ENCODE measurements at regions not wholly inside any gene's neighbourhood (a gene's known extent, or its start where the extent isn't known, plus 50 kb on each side); places are given as distances from the start of the nearest gene placed in this dataset.

DNA sequence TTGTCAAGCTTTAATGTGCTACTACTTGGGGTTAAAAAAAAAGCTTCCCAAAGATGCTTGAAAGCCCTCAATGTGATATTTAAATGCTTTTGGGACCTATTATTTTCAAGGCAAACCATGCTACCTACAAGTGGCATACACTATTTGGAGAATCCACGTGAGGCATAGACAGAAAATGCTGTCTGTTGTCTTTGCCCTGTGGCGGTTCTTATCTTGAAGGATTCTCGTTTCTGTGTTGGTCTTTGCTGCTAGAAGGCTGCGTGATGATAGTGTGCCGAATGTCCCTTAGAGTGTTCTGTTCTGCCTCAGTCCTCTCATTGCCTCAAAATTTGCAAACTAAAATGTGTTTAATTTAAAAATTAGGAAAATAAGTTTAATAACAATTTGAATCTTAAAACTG lies 356.2 kb upstream of the RARB start:
- Histone ChIP-seq H3K4me1 (no peaks in the 10 kb centered on the region), H3K36me3 (ENCODE audit: low read depth, missing control alignments) (no peaks in the 10 kb centered on the region), H3K4me3 (no peak overlapping the region), H3K27me3 (no peaks in the 10 kb centered on the region), H3K27ac (no peak overlapping the region), H3K9me3 (no peaks in the 10 kb centered on the region)
- intact Hi-C loops (cut with DNase I; ENCODE audit: low total_unique reads): no loop called here
- no peak for TF ChIP-seq POLR2A (IDR thresholded peaks at IDR 0.05)
- TF ChIP-seq, protein P1, sequence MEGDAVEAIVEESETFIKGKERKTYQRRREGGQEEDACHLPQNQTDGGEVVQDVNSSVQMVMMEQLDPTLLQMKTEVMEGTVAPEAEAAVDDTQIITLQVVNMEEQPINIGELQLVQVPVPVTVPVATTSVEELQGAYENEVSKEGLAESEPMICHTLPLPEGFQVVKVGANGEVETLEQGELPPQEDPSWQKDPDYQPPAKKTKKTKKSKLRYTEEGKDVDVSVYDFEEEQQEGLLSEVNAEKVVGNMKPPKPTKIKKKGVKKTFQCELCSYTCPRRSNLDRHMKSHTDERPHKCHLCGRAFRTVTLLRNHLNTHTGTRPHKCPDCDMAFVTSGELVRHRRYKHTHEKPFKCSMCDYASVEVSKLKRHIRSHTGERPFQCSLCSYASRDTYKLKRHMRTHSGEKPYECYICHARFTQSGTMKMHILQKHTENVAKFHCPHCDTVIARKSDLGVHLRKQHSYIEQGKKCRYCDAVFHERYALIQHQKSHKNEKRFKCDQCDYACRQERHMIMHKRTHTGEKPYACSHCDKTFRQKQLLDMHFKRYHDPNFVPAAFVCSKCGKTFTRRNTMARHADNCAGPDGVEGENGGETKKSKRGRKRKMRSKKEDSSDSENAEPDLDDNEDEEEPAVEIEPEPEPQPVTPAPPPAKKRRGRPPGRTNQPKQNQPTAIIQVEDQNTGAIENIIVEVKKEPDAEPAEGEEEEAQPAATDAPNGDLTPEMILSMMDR (IDR thresholded peaks at IDR 0.05): no peak
- DNase-seq: no peak
- 64 to 73% methylated on average over 5 of the region's 5 CpGs for WGBS, 2 donors

GRCh38 chr3:25073423-25073822 lies 354.6 kb upstream of the RARB start:
- Histone ChIP-seq H3K27me3 (no peaks in the 10 kb centered on the region), H3K27ac (no peak overlapping the region), H3K4me1 (no peaks in the 10 kb centered on the region), H3K36me3 (ENCODE audit: low read depth, missing control alignments) (no peaks in the 10 kb centered on the region), H3K9me3 (no peaks in the 10 kb centered on the region), H3K4me3 (no peak overlapping the region)
- TF ChIP-seq, protein P1 (IDR thresholded peaks at IDR 0.05): no peak
- TF ChIP-seq POLR2A (IDR thresholded peaks at IDR 0.05): no peak
- 77 to 84% methylated on average over 1 of the region's 1 CpG for WGBS, 2 donors
- DNase-seq: no peak
- intact Hi-C loops (cut with DNase I; ENCODE audit: low total_unique reads): no loop called here

- no peak for TF ChIP-seq POLR2A (IDR thresholded peaks at IDR 0.05)
- TF ChIP-seq, protein P1 (IDR thresholded peaks at IDR 0.05): no peak
- DNase-seq: no peak
- Histone ChIP-seq H3K27ac (no peak overlapping the region), H3K27me3 (no peaks in the 10 kb centered on the region), H3K4me3 (no peak overlapping the region), H3K9me3 (no peaks in the 10 kb centered on the region), H3K4me1 (no peaks in the 10 kb centered on the region), H3K36me3 (ENCODE audit: low read depth, missing control alignments) (no peaks in the 10 kb centered on the region)
- 34 to 41% methylated on average over 3 of the region's 3 CpGs for WGBS, 2 donors
- intact Hi-C loops (cut with DNase I; ENCODE audit: low total_unique reads): no loop called here
Observed at GRCh38 chr3:25074149-25074548, 353.9 kb upstream of the RARB start.

DNA sequence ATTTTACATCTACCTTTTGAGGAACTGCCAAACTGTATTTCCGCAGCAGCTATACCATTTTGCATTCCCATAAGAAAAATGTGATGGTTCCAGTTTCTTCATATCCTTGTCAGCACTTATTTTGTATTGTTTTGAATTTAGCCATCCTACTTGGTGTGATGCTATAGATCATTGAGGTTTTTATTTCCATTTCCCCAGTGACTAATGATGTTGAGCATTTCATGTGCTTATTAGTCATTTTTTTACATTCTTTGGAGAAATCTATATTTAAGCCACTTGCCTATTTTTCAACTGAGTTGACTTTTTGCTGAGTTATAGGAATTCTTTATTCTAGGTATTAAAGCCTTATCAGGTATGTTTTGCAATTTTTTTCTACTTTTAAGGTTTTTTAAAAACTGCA lies 347.6 kb upstream of the RARB start:
- no peaks in the 10 kb centered on the region for H3K36me3 ChIP-seq (ENCODE audit: low read depth, missing control alignments)
- no peaks in the 10 kb centered on the region for H3K4me1 ChIP-seq
- intact Hi-C loops (cut with DNase I; ENCODE audit: low total_unique reads): no loop called here
- 90 to 94% methylated on average over 1 of the region's 1 CpG for WGBS, 2 donors
- no peaks in the 10 kb centered on the region for H3K27me3 ChIP-seq
- no peaks in the 10 kb centered on the region for H3K9me3 ChIP-seq
- no peak for DNase-seq
- H3K4me3 ChIP-seq: no peak overlapping the region
- TF ChIP-seq, protein P1 (IDR thresholded peaks at IDR 0.05): no peak
- no peak for TF ChIP-seq POLR2A (IDR thresholded peaks at IDR 0.05)
- H3K27ac ChIP-seq: no peak overlapping the region

DNA sequence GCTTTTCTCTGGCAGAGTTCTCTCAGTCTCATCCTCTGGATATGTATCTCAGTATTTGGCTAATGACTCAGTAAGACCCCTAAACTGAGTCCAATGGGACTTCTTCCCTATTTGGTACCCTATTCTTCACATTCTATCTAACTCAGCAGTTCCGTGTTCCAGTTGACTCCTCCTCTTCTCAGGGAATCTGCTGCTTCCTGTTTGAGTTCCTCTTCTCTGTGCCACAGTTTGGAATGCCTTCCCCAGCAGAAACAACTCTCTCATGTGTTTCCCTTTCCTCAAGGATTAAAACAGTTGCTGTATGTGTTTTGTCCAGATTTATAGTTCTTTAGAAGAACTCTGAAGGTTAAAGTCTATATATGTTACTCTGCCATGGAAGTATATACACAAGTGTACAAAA lies 344.0 kb upstream of the RARB start:
- no peak overlapping the region for H3K4me3 ChIP-seq
- no peaks in the 10 kb centered on the region for H3K27me3 ChIP-seq
- no peak for TF ChIP-seq POLR2A (IDR thresholded peaks at IDR 0.05)
- TF ChIP-seq, protein P1 (IDR thresholded peaks at IDR 0.05): no peak
- DNase-seq: no peak
- H3K9me3 ChIP-seq: no peaks in the 10 kb centered on the region
- no peak overlapping the region for H3K27ac ChIP-seq
- H3K4me1 ChIP-seq: no peaks in the 10 kb centered on the region
- WGBS, 2 donors: 24 to 64% methylated on average over 1 of the region's 1 CpG
- intact Hi-C loops (cut with DNase I; ENCODE audit: low total_unique reads): no loop called here
- no peaks in the 10 kb centered on the region for H3K36me3 ChIP-seq (ENCODE audit: low read depth, missing control alignments)

Data from testis (tissue), 2 donors.